GM12878 (cell line): ENCODE measurements at regions not wholly inside any gene's neighbourhood (a gene's known extent, or its start where the extent isn't known, plus 50 kb on each side); places are given as distances from the start of the nearest gene placed in this dataset.

Source experiments
- ATAC-seq: fragments of 200-7000 bp; cut with Tn5 transposase; 3 replicates; pipeline ENCODE4 v1.9.1; 2020; ENCODE audit warnings: mild to moderate bottlenecking, moderate library complexity
- BruUV-seq: library from RNA; stranded (reverse); fragments of 400-500 nt; replicated peaks from 2 replicates; lab custom pipeline; 2021; lab: Mats Ljungman, UMichigan
- CTCF ChIA-PET: fragments of 300-600 bp; sonication (Branson Sonifier 250); formaldehyde crosslinking; extraction: SDS; loops from one replicate; lab custom pipeline; 2021; ENCODE audit warnings: inconsistent platforms; lab: Yijun Ruan, JAX
- POLR2A ChIA-PET: fragments of 350-600 bp; formaldehyde crosslinking; extraction: SDS; loops from one replicate; lab custom pipeline; 2021; ENCODE audit warnings: inconsistent platforms; lab: Charles Lee
- RAD21 ChIA-PET: fragments of 300-600 bp; sonication (Branson Sonifier 250); formaldehyde crosslinking; loops from one replicate; lab custom pipeline; 2023; ENCODE audit warnings: antibody characterized with exemption; ENCODE audit not compliant: unreplicated experiment; lab: Charles Lee
- SMC1A ChIA-PET: fragments of 300-600 bp; sonication (Branson Sonifier 250); formaldehyde crosslinking; loops from one replicate; lab custom pipeline; 2023; ENCODE audit not compliant: unreplicated experiment, uncharacterized antibody; lab: Charles Lee
- DNase-seq: peaks from one replicate; pipeline ENCODE4 v3.0.0-alpha.2; 2011; ENCODE audit warnings: low read depth, low spot score
- FAIRE-seq: peaks from 3 replicates; lab custom pipeline; 2011; peaks lifted over from hg19 to GRCh38; lab: Jason Lieb, UNC
- H2AFZ ChIP-seq: 2 replicates; pipeline ENCODE4 v1.6.0; 2011; ENCODE audit warnings: low read depth, low read length, control low read depth; ENCODE audit not compliant: control insufficient read depth
- H3K27ac ChIP-seq: 2 replicates; pipeline ENCODE4 v1.5.1; 2011; ENCODE audit warnings: control low read depth; ENCODE audit not compliant: control insufficient read depth, insufficient read depth
- H3K27me3 ChIP-seq, 2 experiments: replicated peaks in 1 of 2; 2 replicates each; pipeline versions ENCODE4 v1.6.0 to v1.6.1; 2011; ENCODE audit warnings: low read length in 1 of 2; ENCODE audit not compliant: control insufficient read depth in 2 of 2, insufficient read depth in 2 of 2
- H3K36me3 ChIP-seq, 2 experiments: 2 replicates each; pipeline ENCODE4 v1.5.1; 2011; ENCODE audit warnings: low read length in 1 of 2; ENCODE audit not compliant: control insufficient read depth in 2 of 2, insufficient read depth in 2 of 2
- H3K4me1 ChIP-seq: 2 replicates; pipeline ENCODE4 v1.6.1; 2011; ENCODE audit warnings: mild to moderate bottlenecking, low read length, moderate library complexity, mixed read lengths; ENCODE audit not compliant: control insufficient read depth, insufficient read depth
- H3K4me2 ChIP-seq: 2 replicates; pipeline ENCODE4 v1.6.0; 2011; ENCODE audit warnings: control low read depth; ENCODE audit not compliant: control insufficient read depth, insufficient read depth
- H3K4me3 ChIP-seq: fragments of 200-600 bp; sonication (generic); 2 replicates; pipeline ENCODE4 v1.5.1; 2016
- H3K79me2 ChIP-seq: 2 replicates; pipeline ENCODE4 v1.6.0; 2011; ENCODE audit warnings: low read length; ENCODE audit not compliant: control insufficient read depth, insufficient read depth
- H3K9ac ChIP-seq: 2 replicates; pipeline ENCODE4 v1.8.0; 2011; ENCODE audit warnings: low read length, control low read depth, mixed read lengths; ENCODE audit not compliant: control insufficient read depth, insufficient read depth
- H3K9me3 ChIP-seq: replicated peaks from 3 replicates; pipeline ENCODE4 v1.5.1; 2011; ENCODE audit warnings: mild to moderate bottlenecking, low read length; ENCODE audit not compliant: control insufficient read depth, insufficient read depth
- H4K20me1 ChIP-seq: 2 replicates; pipeline ENCODE4 v1.6.0; 2011; ENCODE audit not compliant: control insufficient read depth, insufficient read depth
- BHLHE40 ChIP-seq, 2 experiments: fragments of 450-650 bp in 1 of 2; IDR thresholded peaks; 2 replicates each; pipeline ENCODE4 v1.6.1; 2011 to 2017; ENCODE audit warnings: low read depth in 2 of 2, borderline replicate concordance in 1 of 2, improper control_type of control experiment in 1 of 2, low read length in 1 of 2, mild to moderate bottlenecking in 1 of 2
- ELK1 ChIP-seq: IDR thresholded peaks from 2 replicates; pipeline ENCODE4 v1.6.1; 2012; ENCODE audit warnings: low read depth, low read length, improper control_type of control experiment
- EP300 ChIP-seq, 2 experiments: fragments of 150-350 bp in 1 of 2; IDR thresholded peaks; 2 replicates each; pipeline ENCODE4 v1.6.1; 2011 to 2012; ENCODE audit warnings: low read depth in 2 of 2, low read length in 2 of 2, borderline replicate concordance in 1 of 2, improper control_type of control experiment in 1 of 2, inconsistent platforms in 1 of 2; ENCODE audit not compliant: control insufficient read depth in 1 of 2
- EZH2 ChIP-seq: IDR thresholded peaks from 2 replicates; pipeline ENCODE4 v1.6.1; 2012; ENCODE audit warnings: low read depth, mild to moderate bottlenecking, control low read depth, inconsistent platforms, low read length, borderline replicate concordance; ENCODE audit not compliant: control insufficient read depth
- FOS ChIP-seq: IDR thresholded peaks from 3 replicates; pipeline ENCODE4 v1.6.1; 2011; ENCODE audit warnings: borderline replicate concordance; ENCODE audit not compliant: insufficient read length; ENCODE audit errors: extremely low read depth
- FOXM1 ChIP-seq: IDR thresholded peaks from 2 replicates; pipeline ENCODE4 v1.6.1; 2012; ENCODE audit warnings: low read depth, mild to moderate bottlenecking, inconsistent platforms, low read length, moderate library complexity
- HDGF ChIP-seq: fragments of 450-650 bp; IDR thresholded peaks from 2 replicates; pipeline ENCODE4 v1.6.1; 2016; ENCODE audit warnings: antibody characterized with exemption
- MEF2A ChIP-seq: IDR thresholded peaks from 2 replicates; pipeline ENCODE4 v1.6.1; 2011; ENCODE audit warnings: low read depth, mild to moderate bottlenecking, low read length, moderate library complexity; ENCODE audit not compliant: insufficient read depth
- MTA2 ChIP-seq: fragments of 450-650 bp; IDR thresholded peaks from 2 replicates; pipeline ENCODE4 v1.6.1; 2016; ENCODE audit warnings: low read depth, mild to moderate bottlenecking, moderate library complexity
- MYC ChIP-seq: IDR thresholded peaks from 2 replicates; pipeline ENCODE4 v1.6.1; 2011; ENCODE audit warnings: mild to moderate bottlenecking, low read length, moderate library complexity, inconsistent platforms; ENCODE audit not compliant: insufficient read depth, insufficient replicate concordance, insufficient read length, severe bottlenecking
- NR2C1 ChIP-seq: fragments of 450-650 bp; IDR thresholded peaks from 2 replicates; pipeline ENCODE4 v1.6.1; 2017; ENCODE audit warnings: antibody characterized with exemption, mild to moderate bottlenecking, moderate library complexity
- RAD21 ChIP-seq: IDR thresholded peaks from 2 replicates; pipeline ENCODE4 v1.6.1; 2011; ENCODE audit warnings: mild to moderate bottlenecking, low read depth, low read length, moderate library complexity; ENCODE audit not compliant: insufficient read depth
- RCOR1 ChIP-seq: conservative IDR thresholded peaks from 2 replicates; pipeline ENCODE4 v1.6.1; 2012; ENCODE audit warnings: low read depth, low read length, improper control_type of control experiment
- RELA ChIP-seq: fragments of 450-650 bp; IDR thresholded peaks from 2 replicates; pipeline ENCODE4 v1.8.0; 2014; ENCODE audit warnings: borderline replicate concordance; ENCODE audit not compliant: partially characterized antibody
- TBL1XR1 ChIP-seq: IDR thresholded peaks from 2 replicates; pipeline ENCODE4 v1.6.1; 2012; ENCODE audit warnings: low read depth, low read length, improper control_type of control experiment
- TCF3 ChIP-seq: IDR thresholded peaks from 2 replicates; pipeline ENCODE4 v1.6.1; 2012; ENCODE audit warnings: low read depth, mild to moderate bottlenecking, low read length, borderline replicate concordance; ENCODE audit not compliant: insufficient read depth
- YY1 ChIP-seq: IDR thresholded peaks from 2 replicates; pipeline ENCODE4 v1.6.1; 2011; ENCODE audit warnings: low read depth, mild to moderate bottlenecking, low read length
- ZBTB11 ChIP-seq: fragments of 450-650 bp; formaldehyde crosslinking; IDR thresholded peaks from 2 replicates; pipeline ENCODE4 v1.5.0; 2022; ENCODE audit warnings: mild to moderate bottlenecking, missing genetic modification characterization
- ZNF207 ChIP-seq: fragments of 450-650 bp; IDR thresholded peaks from 2 replicates; pipeline ENCODE4 v1.6.1; 2014; ENCODE audit warnings: antibody characterized with exemption, mild to moderate bottlenecking, borderline replicate concordance
- ZNF274 ChIP-seq: IDR thresholded peaks from one replicate; pipeline ENCODE4 v1.8.0; 2011; ENCODE audit not compliant: insufficient read length, insufficient read depth
- WGBS: methylation state at CpG from one replicate; pipeline ENCODE4 v1.1.6; 2016; ENCODE audit warnings: low lambda C conversion rate; ENCODE audit not compliant: insufficient replicate concordance, insufficient coverage; ENCODE audit errors: missing lambda C conversion rate; 5-methylcytosine and 5-hydroxymethylcytosine counted together
- in situ Hi-C: fragments of 300-500 bp; cut with MboI; formaldehyde crosslinking; loops from 9 replicates; pipeline ENCODE4 v1.14.3; 2018; ENCODE audit warnings: mixed read lengths
- intact Hi-C: fragments of 100-400 bp; cut with micrococcal nuclease; formaldehyde crosslinking; loops from one replicate; pipeline ENCODE4 v1.14.2; 2022; ENCODE audit not compliant: unreplicated experiment

GRCh38 chr6:148103436-148103835, 239.2 kb upstream of the SASH1 start (continued):
- no peak for TF ChIP-seq ZBTB11 (CRISPR knock-in tag)
- no peak for TF ChIP-seq NR2C1
- TF ChIP-seq ELK1, result no peak
- TF ChIP-seq FOS, result no peak
- no peak for TF ChIP-seq FOXM1
- TF ChIP-seq RCOR1, result no peak
- no peak for TF ChIP-seq MTA2
- TF ChIP-seq BHLHE40 (IDR thresholded peaks at IDR 0.05; ENCODE audit: borderline replicate concordance in 1 of 2, low read depth in 2 of 2, low read length in 1 of 2), result no peak

GRCh38 chr6:148104131-148104530, 238.5 kb upstream of the SASH1 start:
- intact Hi-C loops, result no loop called here
- H3K27ac ChIP-seq, result no peak overlapping the region
- H3K9me3 ChIP-seq, result no peaks in the 10 kb centered on the region
- no peaks in the 10 kb centered on the region for H4K20me1 ChIP-seq
- BruUV-seq, result no TSS peak
- H2AFZ ChIP-seq, result no peak overlapping the region
- H3K4me2 ChIP-seq, result no peak overlapping the region
- FAIRE-seq, result no peak
- H3K4me1 ChIP-seq, result no peaks in the 10 kb centered on the region
- WGBS, result 38% methylated on average over 3 of the region's 3 CpGs
- SMC1A ChIA-PET, result interaction anchor here (1.0 to 1.1 kb wide), 2 partner anchors 8 to 23 kb away, joined by 3 to 4 read pairs; no protein-coding TSS in a partner anchor
- CTCF ChIA-PET, result interaction anchor here (1.1 kb wide), 1 partner anchor 41 kb away, joined by 3 read pairs; no protein-coding TSS in a partner anchor
- no peak overlapping the region for H3K4me3 ChIP-seq
- in situ Hi-C loops, result no loop called here
- no peak overlapping the region for H3K9ac ChIP-seq
- ATAC-seq, result no peak
- POLR2A ChIA-PET, result interaction anchor here (0.6 kb wide), 1 partner anchor 440 kb away, joined by 3 read pairs; no protein-coding TSS in a partner anchor
- RAD21 ChIA-PET, result no interaction called here
- H3K79me2 ChIP-seq, result no peaks in the 10 kb centered on the region
- H3K36me3 ChIP-seq, result no peaks in the 10 kb centered on the region
- no peak for DNase-seq
- H3K27me3 ChIP-seq, result no peaks in the 10 kb centered on the region
- TF ChIP-seq EZH2 (no peak), TBL1XR1 (no peak), RAD21 (no peak), HDGF (no peak), MYC (no peak), ZNF207 (no peak), RELA (no peak), EP300 (IDR thresholded peaks at IDR 0.05; ENCODE audit: borderline replicate concordance in 1 of 2, control insufficient read depth in 1 of 2, low read depth in 2 of 2, low read length in 2 of 2) (no peak), TCF3 (no peak), MTA2 (no peak), ZNF274 (no peak), YY1 (no peak), MEF2A (no peak)
